HCT116 (cell line): ENCODE measurements at regions not wholly inside any gene's neighbourhood (a gene's known extent, or its start where the extent isn't known, plus 50 kb on each side); places are given as distances from the start of the nearest gene placed in this dataset.

Source experiments
- ATAC-seq: fragments of 200-7000 bp; cut with Tn5 transposase; 2 replicates; pipeline ENCODE4 v1.9.1; 2020; ENCODE audit warnings: mild to moderate bottlenecking, moderate library complexity
- BruUV-seq: library from RNA; stranded (reverse); fragments of 400-500 nt; replicated peaks from 2 replicates; lab custom pipeline; 2021; lab: Mats Ljungman, UMichigan
- CTCF ChIA-PET: fragments of 300-600 bp; sonication (Branson Sonifier 250); formaldehyde crosslinking; loops from one replicate; lab custom pipeline; 2021; ENCODE audit warnings: antibody characterized with exemption; lab: Charles Lee
- POLR2A ChIA-PET: fragments of 300-600, 350-600 bp; sonication (Branson Sonifier 250); formaldehyde crosslinking; loops from one replicate; lab custom pipeline; 2021; ENCODE audit warnings: antibody characterized with exemption; lab: Charles Lee
- RAD21 ChIA-PET, 2 experiments: fragments of 300-600 bp; sonication (Branson Sonifier 250); formaldehyde crosslinking; loops; one replicate each; lab custom pipeline; 2023; ENCODE audit warnings: low total read pairs in 2 of 2; ENCODE audit not compliant: uncharacterized antibody in 2 of 2, unreplicated experiment in 2 of 2, low non-redundant PET in 1 of 2; lab: Charles Lee
- DNase-seq: peaks from one replicate; pipeline ENCODE4 v3.0.0-alpha.2; 2010; ENCODE audit warnings: low read depth, low spot score
- H2AFZ ChIP-seq: fragments of 200-600 bp; shearing (Covaris generic), sonication (generic); 2 replicates; pipeline ENCODE4 v1.6.1; 2017; ENCODE audit warnings: low read depth, mixed run types, mixed read lengths, antibody characterized with exemption, low read length; ENCODE audit not compliant: poor library complexity, severe bottlenecking
- H3K27ac ChIP-seq: 2 replicates; pipeline ENCODE4 v1.5.1; 2012; ENCODE audit warnings: low read depth, low read length
- H3K27me3 ChIP-seq: fragments of 200-600 bp; sonication (generic); 2 replicates; pipeline ENCODE4 v1.6.1; 2016; ENCODE audit warnings: mixed run types, low read length, mixed read lengths; ENCODE audit not compliant: insufficient read depth
- H3K36me3 ChIP-seq, 2 experiments: fragments of 200-500 bp in 1 of 2; fragments of 200-600 bp in 1 of 2; sonication (Bioruptor generic) in 1 of 2; sonication (generic) in 1 of 2; 2 replicates each; pipeline versions ENCODE4 v1.5.1 to v1.6.1; 2014 to 2016; ENCODE audit warnings: low read length in 2 of 2, inconsistent platforms in 1 of 2, mixed read lengths in 1 of 2, mixed run types in 1 of 2; ENCODE audit not compliant: insufficient read depth in 2 of 2, control insufficient read depth in 1 of 2
- H3K4me1 ChIP-seq, 2 experiments: fragments of 200-600 bp in 1 of 2; sonication (generic) in 1 of 2; 2 replicates each; pipeline versions ENCODE4 v1.5.1 to v1.6.1; 2012 to 2017; ENCODE audit warnings: low read length in 2 of 2, inconsistent platforms in 1 of 2, mild to moderate bottlenecking in 1 of 2, mixed read lengths in 1 of 2, mixed run types in 1 of 2, moderate library complexity in 1 of 2; ENCODE audit not compliant: insufficient read depth in 2 of 2, control insufficient read depth in 1 of 2
- H3K4me2 ChIP-seq: fragments of 200-600 bp; sonication (generic); 2 replicates; pipeline ENCODE4 v1.6.1; 2017; ENCODE audit warnings: mixed run types, low read length, mixed read lengths
- H3K4me3 ChIP-seq, 2 experiments: fragments of 200-600 bp in 1 of 2; sonication (generic) in 1 of 2; replicated peaks in 1 of 2; 2 replicates each; pipeline ENCODE4 v1.5.1; 2011 to 2016; ENCODE audit warnings: low read length in 2 of 2, control low read depth in 1 of 2, low read depth in 1 of 2, mild to moderate bottlenecking in 1 of 2, mixed read lengths in 1 of 2, mixed run types in 1 of 2
- H3K79me2 ChIP-seq: fragments of 200-600 bp; sonication (generic); 2 replicates; pipeline ENCODE4 v1.6.1; 2017; ENCODE audit warnings: mild to moderate bottlenecking, mixed run types, low read length, moderate library complexity, mixed read lengths; ENCODE audit not compliant: insufficient read depth
- H3K9ac ChIP-seq: fragments of 200-600 bp; sonication (generic); 2 replicates; pipeline ENCODE4 v1.6.1; 2016; ENCODE audit warnings: low read length, mixed read lengths
- H3K9me2 ChIP-seq: fragments of 200-600 bp; sonication (generic), shearing (Covaris generic); 2 replicates; pipeline ENCODE4 v1.6.1; 2017; ENCODE audit warnings: mixed run types, mild to moderate bottlenecking, moderate library complexity; ENCODE audit not compliant: insufficient read depth
- H3K9me3 ChIP-seq, 2 experiments: fragments of 200-500 bp in 1 of 2; fragments of 200-600 bp in 1 of 2; sonication (Bioruptor generic) in 1 of 2; sonication (generic) in 1 of 2; 2 replicates each; pipeline ENCODE4 v1.6.1; 2014 to 2017; ENCODE audit warnings: low read length in 2 of 2, mixed read lengths in 2 of 2, inconsistent platforms in 1 of 2, low read depth in 1 of 2, mild to moderate bottlenecking in 1 of 2, mixed run types in 1 of 2, moderate library complexity in 1 of 2; ENCODE audit not compliant: control insufficient read depth in 1 of 2, insufficient read depth in 1 of 2
- H4K20me1 ChIP-seq: fragments of 200-600 bp; sonication (generic), shearing (Covaris generic); 2 replicates; pipeline ENCODE4 v1.6.1; 2017; ENCODE audit warnings: mixed run types, mild to moderate bottlenecking, moderate library complexity; ENCODE audit not compliant: insufficient read depth
- ATF3 ChIP-seq: IDR thresholded peaks from 2 replicates; pipeline ENCODE4 v1.6.1; 2012
- CBX3 ChIP-seq: IDR thresholded peaks from 2 replicates; pipeline ENCODE4 v1.6.1; 2012; ENCODE audit warnings: low read depth
- EGR1 ChIP-seq: IDR thresholded peaks from 2 replicates; pipeline ENCODE4 v1.6.1; 2012; ENCODE audit warnings: low read depth
- ELF1 ChIP-seq: IDR thresholded peaks from 2 replicates; pipeline ENCODE4 v1.6.1; 2012; ENCODE audit warnings: low read depth, borderline replicate concordance
- EZH2phosphoT487 ChIP-seq: fragments of 200-600 bp; IDR thresholded peaks from 2 replicates; pipeline ENCODE4 v1.6.1; 2018; ENCODE audit warnings: antibody characterized with exemption, borderline replicate concordance
- FOSL1 ChIP-seq: IDR thresholded peaks from 2 replicates; pipeline ENCODE4 v1.6.1; 2012; ENCODE audit warnings: low read depth
- JUND ChIP-seq: IDR thresholded peaks from 2 replicates; pipeline ENCODE4 v1.6.1; 2012
- MAX ChIP-seq: IDR thresholded peaks from 2 replicates; pipeline ENCODE4 v1.6.1; 2012
- POLR2A ChIP-seq: IDR thresholded peaks from 2 replicates; pipeline ENCODE4 v1.7.0; 2011; ENCODE audit warnings: borderline replicate concordance; ENCODE audit not compliant: insufficient read depth, insufficient read length; ENCODE audit errors: extremely low read depth
- POLR2AphosphoS5 ChIP-seq: IDR thresholded peaks from 2 replicates; pipeline ENCODE4 v1.6.1; 2011; ENCODE audit warnings: mild to moderate bottlenecking, low read depth, low read length, moderate library complexity
- RAD21 ChIP-seq: IDR thresholded peaks from 2 replicates; pipeline ENCODE4 v1.6.1; 2012; ENCODE audit warnings: low read depth, mild to moderate bottlenecking
- SIN3A ChIP-seq: IDR thresholded peaks from 2 replicates; pipeline ENCODE4 v1.6.1; 2012; ENCODE audit warnings: low read depth
- SP1 ChIP-seq: IDR thresholded peaks from 2 replicates; pipeline ENCODE4 v1.6.1; 2012; ENCODE audit warnings: low read depth
- YY1 ChIP-seq: IDR thresholded peaks from 2 replicates; pipeline ENCODE4 v1.6.1; 2011; ENCODE audit warnings: low read length, low read depth, moderate library complexity, mild to moderate bottlenecking; ENCODE audit not compliant: insufficient replicate concordance; ENCODE audit errors: extremely low read depth
- ZFX ChIP-seq: fragments of 450-650 bp; IDR thresholded peaks from 2 replicates; pipeline ENCODE4 v1.6.1; 2017
- ZNF274 ChIP-seq: fragments of 200-500 bp; sonication (Bioruptor generic); IDR thresholded peaks from 2 replicates; pipeline ENCODE4 v1.6.1; 2014; ENCODE audit warnings: mild to moderate bottlenecking, low read depth, low read length, inconsistent platforms
- intact Hi-C: fragments of 100-400 bp; cut with micrococcal nuclease; formaldehyde crosslinking; loops from 2 replicates; pipeline ENCODE4 v1.10.0; 2022
- TF ChIP-seq, protein P1 (sequence below), 3 experiments: fragments of 200-600 bp in 1 of 3; sonication (generic) in 1 of 3; IDR thresholded peaks in 2 of 3; conservative IDR thresholded peaks in 1 of 3; 2 replicates each; pipeline ENCODE4 v1.5.1; 2012 to 2017; ENCODE audit warnings: low read depth in 2 of 3, low read length in 2 of 3, antibody characterized with exemption in 1 of 3, borderline replicate concordance in 1 of 3, control low read depth in 1 of 3, mild to moderate bottlenecking in 1 of 3, mixed read lengths in 1 of 3, mixed run types in 1 of 3, moderate library complexity in 1 of 3; ENCODE audit not compliant: insufficient read depth in 1 of 3
- TF ChIP-seq, protein P2 (sequence below): IDR thresholded peaks from 2 replicates; pipeline ENCODE4 v1.6.1; 2011; ENCODE audit warnings: mild to moderate bottlenecking, low read length, moderate library complexity; ENCODE audit not compliant: insufficient replicate concordance; ENCODE audit errors: extremely low read depth

DNA sequence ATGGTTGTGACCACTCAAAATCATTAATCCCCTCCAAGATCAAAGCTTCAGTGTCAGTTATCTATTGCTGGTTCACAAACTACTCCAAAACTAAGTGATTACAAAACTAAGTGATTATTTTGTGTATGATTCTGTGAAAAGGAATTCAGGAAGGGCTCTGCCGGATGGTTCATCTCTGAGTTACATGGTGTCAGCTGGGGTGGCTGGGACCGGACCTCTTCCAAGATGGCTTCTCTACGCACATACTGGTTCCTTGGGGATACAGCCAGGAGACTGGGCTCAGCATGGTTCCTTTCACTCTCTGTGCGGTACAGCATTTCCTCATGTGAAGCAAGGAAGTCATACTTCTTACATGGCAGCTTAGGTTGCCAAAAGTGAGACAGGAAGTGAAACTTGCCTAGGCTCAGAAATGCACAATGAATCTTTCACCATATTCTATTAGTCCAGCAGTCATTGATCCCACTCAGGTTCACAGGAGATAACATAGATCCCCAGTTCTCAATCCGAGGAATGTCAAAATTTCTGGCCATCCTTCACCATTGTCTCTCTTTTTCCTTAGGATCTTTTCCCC lies 97.9 kb upstream of the IRX6 start:
- POLR2A ChIA-PET, result no interaction called here
- ATAC-seq, result peak; percentile 67
- H3K79me2 ChIP-seq, result no peaks in the 10 kb centered on the region
- TF ChIP-seq SP1 (no peak), ZNF274 (no peak), ATF3 (no peak), RAD21 (no peak), EGR1 (no peak), POLR2A (no peak), ELF1 (no peak), SIN3A (no peak), EZH2phosphoT487 (no peak), CBX3 (no peak), MAX (no peak), YY1 (no peak), FOSL1 (no peak), ZFX (no peak), POLR2AphosphoS5 (no peak), JUND (no peak)
- TF ChIP-seq, protein P1, sequence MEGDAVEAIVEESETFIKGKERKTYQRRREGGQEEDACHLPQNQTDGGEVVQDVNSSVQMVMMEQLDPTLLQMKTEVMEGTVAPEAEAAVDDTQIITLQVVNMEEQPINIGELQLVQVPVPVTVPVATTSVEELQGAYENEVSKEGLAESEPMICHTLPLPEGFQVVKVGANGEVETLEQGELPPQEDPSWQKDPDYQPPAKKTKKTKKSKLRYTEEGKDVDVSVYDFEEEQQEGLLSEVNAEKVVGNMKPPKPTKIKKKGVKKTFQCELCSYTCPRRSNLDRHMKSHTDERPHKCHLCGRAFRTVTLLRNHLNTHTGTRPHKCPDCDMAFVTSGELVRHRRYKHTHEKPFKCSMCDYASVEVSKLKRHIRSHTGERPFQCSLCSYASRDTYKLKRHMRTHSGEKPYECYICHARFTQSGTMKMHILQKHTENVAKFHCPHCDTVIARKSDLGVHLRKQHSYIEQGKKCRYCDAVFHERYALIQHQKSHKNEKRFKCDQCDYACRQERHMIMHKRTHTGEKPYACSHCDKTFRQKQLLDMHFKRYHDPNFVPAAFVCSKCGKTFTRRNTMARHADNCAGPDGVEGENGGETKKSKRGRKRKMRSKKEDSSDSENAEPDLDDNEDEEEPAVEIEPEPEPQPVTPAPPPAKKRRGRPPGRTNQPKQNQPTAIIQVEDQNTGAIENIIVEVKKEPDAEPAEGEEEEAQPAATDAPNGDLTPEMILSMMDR (IDR thresholded peaks at IDR 0.05 in 2 of 3, conservative IDR thresholded peaks at IDR 0.05 in 1 of 3; ENCODE audit: borderline replicate concordance in 1 of 3, insufficient read depth in 1 of 3, low read depth in 2 of 3, low read length in 2 of 3), result no peak
- TF ChIP-seq, protein P2, sequence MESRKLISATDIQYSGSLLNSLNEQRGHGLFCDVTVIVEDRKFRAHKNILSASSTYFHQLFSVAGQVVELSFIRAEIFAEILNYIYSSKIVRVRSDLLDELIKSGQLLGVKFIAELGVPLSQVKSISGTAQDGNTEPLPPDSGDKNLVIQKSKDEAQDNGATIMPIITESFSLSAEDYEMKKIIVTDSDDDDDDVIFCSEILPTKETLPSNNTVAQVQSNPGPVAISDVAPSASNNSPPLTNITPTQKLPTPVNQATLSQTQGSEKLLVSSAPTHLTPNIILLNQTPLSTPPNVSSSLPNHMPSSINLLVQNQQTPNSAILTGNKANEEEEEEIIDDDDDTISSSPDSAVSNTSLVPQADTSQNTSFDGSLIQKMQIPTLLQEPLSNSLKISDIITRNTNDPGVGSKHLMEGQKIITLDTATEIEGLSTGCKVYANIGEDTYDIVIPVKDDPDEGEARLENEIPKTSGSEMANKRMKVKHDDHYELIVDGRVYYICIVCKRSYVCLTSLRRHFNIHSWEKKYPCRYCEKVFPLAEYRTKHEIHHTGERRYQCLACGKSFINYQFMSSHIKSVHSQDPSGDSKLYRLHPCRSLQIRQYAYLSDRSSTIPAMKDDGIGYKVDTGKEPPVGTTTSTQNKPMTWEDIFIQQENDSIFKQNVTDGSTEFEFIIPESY, result no peak
- TF ChIP-seq, all 23 proteins: peak for 0
- Histone ChIP-seq H3K4me1 (peaks cover 3 to 7% of the 10 kb centered on the region in 2 experiments; a peak in 2 of 4 replicates), H3K9me2 (no peaks in the 10 kb centered on the region), H2AFZ (peak overlapping the region; percentile 93), H3K36me3 (no peaks in the 10 kb centered on the region), H3K4me3 (no peak overlapping the region), H4K20me1 (no peaks in the 10 kb centered on the region), H3K9ac (no peak overlapping the region), H3K4me2 (peak overlapping the region; percentile 51), H3K9me3 (no peaks in the 10 kb centered on the region), H3K27ac (no peak overlapping the region), H3K27me3 (peaks cover 4% of the 10 kb centered on the region; the same call in 1 of the 2 replicates)
- CTCF ChIA-PET, result no interaction called here
- RAD21 ChIA-PET, result no interaction called here
- no peak for DNase-seq
- BruUV-seq, result no TSS peak
- intact Hi-C loops, result no loop called here
